ENCODE measurements at regions not wholly inside any gene's neighbourhood (a gene's known extent, or its start where the extent isn't known, plus 50 kb on each side); places are given as distances from the start of the nearest gene placed in this dataset.

DNA sequence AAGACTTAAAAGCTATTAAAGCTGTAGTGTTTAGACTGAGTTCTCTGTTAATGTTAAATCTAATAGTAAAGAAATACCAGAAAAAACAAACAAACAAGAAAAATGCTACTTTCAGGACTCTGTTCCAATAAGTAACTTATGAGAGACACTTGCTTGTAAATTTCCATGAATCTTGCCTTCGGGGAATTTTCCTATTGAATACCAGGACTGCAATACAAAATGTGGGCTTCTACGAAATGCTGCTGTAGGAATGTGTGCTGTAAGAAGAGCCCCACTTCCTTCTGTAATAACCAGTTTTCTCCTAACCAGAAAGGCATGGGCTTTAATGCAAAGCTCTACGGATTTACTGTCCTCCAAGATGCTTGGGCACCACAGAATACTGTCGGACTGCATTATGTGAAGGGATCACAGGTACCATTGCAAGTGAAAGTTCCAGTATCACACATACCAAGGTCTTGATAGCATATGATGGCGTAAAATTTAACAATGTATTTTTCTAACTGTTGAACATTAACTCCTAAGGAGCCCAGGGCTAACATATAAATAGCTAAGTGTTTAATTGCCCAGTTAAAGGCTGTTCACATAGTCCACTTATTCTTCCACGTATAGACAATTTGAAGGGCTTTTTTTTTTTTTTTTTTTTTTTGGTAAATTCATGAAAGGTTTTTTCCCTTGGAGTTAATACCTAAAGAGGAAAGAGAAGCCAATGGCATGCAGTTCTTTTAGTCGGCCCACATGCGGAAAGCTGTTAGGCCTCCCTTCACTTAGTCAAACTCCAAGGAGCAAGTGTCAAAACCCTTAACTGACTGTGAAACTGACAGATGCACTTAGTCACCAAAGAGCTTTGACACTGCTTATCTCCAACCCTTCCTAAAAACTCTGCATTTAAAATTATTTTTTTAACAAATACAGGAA, 564.0 kb upstream of the POU3F3 start:
- H3K36me3 ChIP-seq (ENCODE audit: control insufficient read depth in 4 of 4, insufficient read depth in 4 of 4, low read length in 3 of 4): no peaks in the 10 kb centered on the region
- WGBS (ENCODE audit: insufficient coverage): 81% methylated on average over 5 of the region's 8 CpGs
- no peak overlapping the region for H3K27ac ChIP-seq (ENCODE audit: insufficient read depth in 1 of 2, low read depth in 1 of 2, low read length in 2 of 2, poor library complexity in 1 of 2, severe bottlenecking in 2 of 2)
- H3K4me3 ChIP-seq (ENCODE audit: control insufficient read depth in 1 of 7, extremely low read depth in 1 of 7, insufficient read depth in 4 of 7, low read depth in 2 of 7, low read length in 6 of 7): no peak overlapping the region
- CTCF ChIA-PET: no interaction called here
- no peak for DNase-seq
- H3K9me3 ChIP-seq (ENCODE audit: control extremely low read depth in 1 of 5, control insufficient read depth in 4 of 5, insufficient read depth in 2 of 5, low read depth in 1 of 5, low read length in 4 of 5): no peaks in the 10 kb centered on the region
- peaks cover 0 to 2% (median 0%) of the 10 kb centered on the region in 5 experiments for H3K27me3 ChIP-seq (replicated peaks in 2 of 5; ENCODE audit: control insufficient read depth in 4 of 5, insufficient read depth in 5 of 5, low read length in 4 of 5)
- POLR2A ChIA-PET: no interaction called here
- no peaks in the 10 kb centered on the region for H3K4me1 ChIP-seq (ENCODE audit: control extremely low read depth in 1 of 4, control insufficient read depth in 4 of 4, insufficient read depth in 4 of 4, low read length in 3 of 4)

GRCh38 chr2:104290566-104290891, 563.4 kb upstream of the POU3F3 start:
- no CpG with 5 or more reads among the region's 3 CpGs for WGBS (ENCODE audit: insufficient coverage)
- Histone ChIP-seq H3K4me3 (ENCODE audit: control insufficient read depth in 1 of 7, extremely low read depth in 1 of 7, insufficient read depth in 4 of 7, low read depth in 2 of 7, low read length in 6 of 7) (no peak overlapping the region), H3K36me3 (ENCODE audit: control insufficient read depth in 4 of 4, insufficient read depth in 4 of 4, low read length in 3 of 4) (no peaks in the 10 kb centered on the region), H3K27me3 (replicated peaks in 2 of 5; ENCODE audit: control insufficient read depth in 4 of 5, insufficient read depth in 5 of 5, low read length in 4 of 5) (peaks cover 0 to 2% (median 0%) of the 10 kb centered on the region in 5 experiments), H3K4me1 (ENCODE audit: control extremely low read depth in 1 of 4, control insufficient read depth in 4 of 4, insufficient read depth in 4 of 4, low read length in 3 of 4) (no peaks in the 10 kb centered on the region), H3K27ac (ENCODE audit: insufficient read depth in 1 of 2, low read depth in 1 of 2, low read length in 2 of 2, poor library complexity in 1 of 2, severe bottlenecking in 2 of 2) (no peak overlapping the region), H3K9me3 (ENCODE audit: control extremely low read depth in 1 of 5, control insufficient read depth in 4 of 5, insufficient read depth in 2 of 5, low read depth in 1 of 5, low read length in 4 of 5) (no peaks in the 10 kb centered on the region)
- no peak for DNase-seq
- ChIA-PET POLR2A (no interaction called here), CTCF (no interaction called here)

- H3K27me3 ChIP-seq (replicated peaks in 2 of 5; ENCODE audit: control insufficient read depth in 4 of 5, insufficient read depth in 5 of 5, low read length in 4 of 5): peaks cover 0 to under 1% (median 0%) of the 10 kb centered on the region in 5 experiments
- H3K9me3 ChIP-seq (ENCODE audit: control extremely low read depth in 1 of 5, control insufficient read depth in 4 of 5, insufficient read depth in 2 of 5, low read depth in 1 of 5, low read length in 4 of 5): no peaks in the 10 kb centered on the region
- POLR2A ChIA-PET: no interaction called here
- DNase-seq: no peak
- CTCF ChIA-PET: no interaction called here
- H3K27ac ChIP-seq (ENCODE audit: insufficient read depth in 1 of 2, low read depth in 1 of 2, low read length in 2 of 2, poor library complexity in 1 of 2, severe bottlenecking in 2 of 2): no peak overlapping the region
- H3K4me3 ChIP-seq (ENCODE audit: control insufficient read depth in 1 of 7, extremely low read depth in 1 of 7, insufficient read depth in 4 of 7, low read depth in 2 of 7, low read length in 6 of 7): no peak overlapping the region
- H3K4me1 ChIP-seq (ENCODE audit: control extremely low read depth in 1 of 4, control insufficient read depth in 4 of 4, insufficient read depth in 4 of 4, low read length in 3 of 4): no peaks in the 10 kb centered on the region
- 100% methylated on average over 1 of the region's 4 CpGs for WGBS (ENCODE audit: insufficient coverage)
- no peaks in the 10 kb centered on the region for H3K36me3 ChIP-seq (ENCODE audit: control insufficient read depth in 4 of 4, insufficient read depth in 4 of 4, low read length in 3 of 4)
Observed at GRCh38 chr2:104312684-104313083, 541.2 kb upstream of the POU3F3 start.

DNA sequence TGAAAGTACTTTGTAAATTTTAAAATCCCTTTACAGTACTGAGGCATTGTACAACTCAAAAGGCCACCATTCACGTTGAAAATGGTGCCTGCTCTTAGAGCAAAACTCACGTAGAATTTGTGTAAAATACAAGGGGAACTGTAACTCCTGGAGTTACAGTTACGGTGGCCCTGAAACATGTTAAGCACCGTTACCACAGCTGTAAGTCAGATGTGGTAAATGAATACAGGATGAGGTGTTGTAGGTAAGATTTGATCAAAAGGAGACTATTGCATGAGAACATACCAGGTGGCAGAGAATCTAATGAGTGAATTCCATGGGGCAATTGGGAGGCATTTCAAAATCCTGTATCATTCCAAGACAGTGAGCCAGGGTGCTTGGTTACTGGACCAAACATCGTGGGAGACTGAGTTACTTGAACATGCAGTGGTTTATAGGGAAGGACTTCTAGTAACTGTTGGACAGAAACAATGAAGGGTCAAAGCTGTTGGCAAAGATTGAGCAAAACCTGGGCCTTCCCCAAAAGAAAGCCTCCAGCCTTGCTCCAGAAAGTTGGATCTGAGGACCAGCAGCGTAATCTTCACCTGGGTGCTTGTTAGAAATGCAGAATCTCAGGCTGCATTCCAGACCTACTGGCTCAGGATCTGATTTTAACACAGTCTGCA, 535.8 kb upstream of the POU3F3 start:
- whole genome bisulfite sequencing (ENCODE audit: insufficient coverage): 98% methylated on average over 5 of the region's 6 CpGs
- H3K36me3 ChIP-seq (ENCODE audit: control insufficient read depth in 4 of 4, insufficient read depth in 4 of 4, low read length in 3 of 4): no peaks in the 10 kb centered on the region
- no peak for DNase-seq
- ChIA-PET POLR2A (no interaction called here), CTCF (interaction anchor here (1.2 kb wide), 1 partner anchor 8 kb away, joined by 3 read pairs; no protein-coding TSS in a partner anchor)
- H3K4me3 ChIP-seq (ENCODE audit: control insufficient read depth in 1 of 7, extremely low read depth in 1 of 7, insufficient read depth in 4 of 7, low read depth in 2 of 7, low read length in 6 of 7): no peak overlapping the region
- H3K9me3 ChIP-seq (ENCODE audit: control extremely low read depth in 1 of 5, control insufficient read depth in 4 of 5, insufficient read depth in 2 of 5, low read depth in 1 of 5, low read length in 4 of 5): peaks cover 0 to 2% (median 0%) of the 10 kb centered on the region in 5 experiments
- H3K27me3 ChIP-seq (replicated peaks in 2 of 5; ENCODE audit: control insufficient read depth in 4 of 5, insufficient read depth in 5 of 5, low read length in 4 of 5): peaks cover 10 to 28% (median 14%) of the 10 kb centered on the region in 5 experiments
- no peaks in the 10 kb centered on the region for H3K4me1 ChIP-seq (ENCODE audit: control extremely low read depth in 1 of 4, control insufficient read depth in 4 of 4, insufficient read depth in 4 of 4, low read length in 3 of 4)
- no peak overlapping the region for H3K27ac ChIP-seq (ENCODE audit: insufficient read depth in 1 of 2, low read depth in 1 of 2, low read length in 2 of 2, poor library complexity in 1 of 2, severe bottlenecking in 2 of 2)

- H3K36me3 ChIP-seq (ENCODE audit: control insufficient read depth in 4 of 4, insufficient read depth in 4 of 4, low read length in 3 of 4): no peaks in the 10 kb centered on the region
- ChIA-PET CTCF (no interaction called here), POLR2A (no interaction called here)
- H3K9me3 ChIP-seq (ENCODE audit: control extremely low read depth in 1 of 5, control insufficient read depth in 4 of 5, insufficient read depth in 2 of 5, low read depth in 1 of 5, low read length in 4 of 5): peaks cover 0 to 2% (median 0%) of the 10 kb centered on the region in 5 experiments
- WGBS (ENCODE audit: insufficient coverage): 76% methylated on average over 8 of the region's 9 CpGs
- no peaks in the 10 kb centered on the region for H3K4me1 ChIP-seq (ENCODE audit: control extremely low read depth in 1 of 4, control insufficient read depth in 4 of 4, insufficient read depth in 4 of 4, low read length in 3 of 4)
- no peak overlapping the region for H3K4me3 ChIP-seq (ENCODE audit: control insufficient read depth in 1 of 7, extremely low read depth in 1 of 7, insufficient read depth in 4 of 7, low read depth in 2 of 7, low read length in 6 of 7)
- no peak for DNase-seq
- H3K27ac ChIP-seq (ENCODE audit: insufficient read depth in 1 of 2, low read depth in 1 of 2, low read length in 2 of 2, poor library complexity in 1 of 2, severe bottlenecking in 2 of 2): no peak overlapping the region
- H3K27me3 ChIP-seq (replicated peaks in 2 of 5; ENCODE audit: control insufficient read depth in 4 of 5, insufficient read depth in 5 of 5, low read length in 4 of 5): peaks cover 10 to 33% (median 17%) of the 10 kb centered on the region in 5 experiments
Observed at GRCh38 chr2:104321116-104321795, 532.7 kb upstream of the POU3F3 start.

DNA sequence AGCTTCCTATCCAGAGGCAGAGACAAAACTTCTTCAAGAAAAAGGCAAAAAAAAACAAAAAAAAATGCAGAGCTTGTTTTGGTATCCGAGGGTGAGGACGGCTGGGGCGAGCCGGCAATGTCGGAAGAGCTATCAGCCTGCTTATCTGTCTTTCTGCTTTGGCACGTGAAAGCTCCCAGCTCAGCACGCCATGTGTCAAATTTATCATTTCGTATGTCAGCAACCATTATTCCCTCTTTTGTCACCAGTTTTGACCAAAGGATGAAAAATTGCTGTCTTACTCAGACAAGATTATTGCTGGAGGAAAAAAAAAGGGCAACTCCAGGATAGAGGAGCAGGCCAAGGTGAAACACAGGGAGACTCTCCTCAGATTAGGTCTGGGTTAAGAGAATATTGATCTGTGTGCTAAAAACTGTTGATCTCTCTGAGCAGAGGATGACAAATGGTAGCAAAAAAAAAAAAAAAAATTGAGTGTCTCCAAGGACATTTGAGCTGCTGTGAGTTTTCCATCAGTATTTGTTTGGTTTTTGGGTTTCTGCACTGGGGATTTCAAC, 532.0 kb upstream of the POU3F3 start:
- ChIA-PET POLR2A (no interaction called here), CTCF (interaction anchor here (0.6 kb wide), 1 partner anchor 59 kb away, joined by 4 read pairs; no protein-coding TSS in a partner anchor)
- no peaks in the 10 kb centered on the region for H3K4me1 ChIP-seq (ENCODE audit: control extremely low read depth in 1 of 4, control insufficient read depth in 4 of 4, insufficient read depth in 4 of 4, low read length in 3 of 4)
- peak in 2 of 3 donors; percentile 13 to 18 for DNase-seq
- no peak overlapping the region for H3K4me3 ChIP-seq (ENCODE audit: control insufficient read depth in 1 of 7, extremely low read depth in 1 of 7, insufficient read depth in 4 of 7, low read depth in 2 of 7, low read length in 6 of 7)
- H3K27me3 ChIP-seq (replicated peaks in 2 of 5; ENCODE audit: control insufficient read depth in 4 of 5, insufficient read depth in 5 of 5, low read length in 4 of 5): peaks cover 10 to 33% (median 17%) of the 10 kb centered on the region in 5 experiments
- 19% methylated on average over 5 of the region's 8 CpGs for whole genome bisulfite sequencing (ENCODE audit: insufficient coverage)
- no peaks in the 10 kb centered on the region for H3K36me3 ChIP-seq (ENCODE audit: control insufficient read depth in 4 of 4, insufficient read depth in 4 of 4, low read length in 3 of 4)
- peaks cover 0 to 2% (median 0%) of the 10 kb centered on the region in 5 experiments for H3K9me3 ChIP-seq (ENCODE audit: control extremely low read depth in 1 of 5, control insufficient read depth in 4 of 5, insufficient read depth in 2 of 5, low read depth in 1 of 5, low read length in 4 of 5)
- H3K27ac ChIP-seq (ENCODE audit: insufficient read depth in 1 of 2, low read depth in 1 of 2, low read length in 2 of 2, poor library complexity in 1 of 2, severe bottlenecking in 2 of 2): no peak overlapping the region

All from common myeloid progenitor, CD34-positive (primary cell).